WTC11 (cell line): ENCODE measurements at regions not wholly inside any gene's neighbourhood (a gene's known extent, or its start where the extent isn't known, plus 50 kb on each side); places are given as distances from the start of the nearest gene placed in this dataset.

Source experiments
- ATAC-seq: fragments of 200-7000 bp; cut with Tn5 transposase; 2 replicates; pipeline ENCODE4 v1.10.0; 2021; ENCODE audit warnings: mild to moderate bottlenecking, moderate library complexity
- CTCF ChIA-PET: fragments of 300-600 bp; sonication (Branson Sonifier 250); formaldehyde crosslinking; loops from one replicate; lab custom pipeline; 2021; ENCODE audit warnings: antibody characterized with exemption; lab: Charles Lee
- POLR2A ChIA-PET: fragments of 350-600 bp; sonication (Branson Sonifier 250); formaldehyde crosslinking; loops from one replicate; lab custom pipeline; 2021; ENCODE audit warnings: antibody characterized with exemption; lab: Charles Lee
- DNase-seq: peaks from one replicate; pipeline ENCODE4 v3.0.0; 2021; ENCODE audit warnings: low spot score
- H3K27ac Mint-ChIP-seq: 2 replicates; pipeline ENCODE4 v1.8.0; 2021; ENCODE audit warnings: mixed read lengths
- H3K27me3 Mint-ChIP-seq: 2 replicates; pipeline ENCODE4 v1.8.0; 2021; ENCODE audit warnings: low read depth, mild to moderate bottlenecking, moderate library complexity, mixed read lengths
- H3K36me3 Mint-ChIP-seq: 2 replicates; pipeline ENCODE4 v1.8.0; 2021; ENCODE audit warnings: mixed read lengths
- H3K4me1 Mint-ChIP-seq: 2 replicates; pipeline ENCODE4 v1.8.0; 2022; ENCODE audit warnings: mixed read lengths
- H3K4me3 Mint-ChIP-seq: 2 replicates; pipeline ENCODE4 v1.8.0; 2021; ENCODE audit warnings: mild to moderate bottlenecking, moderate library complexity, mixed read lengths
- H3K9me3 Mint-ChIP-seq: 2 replicates; pipeline ENCODE4 v1.8.0; 2021; ENCODE audit warnings: mixed read lengths
- CREB1 ChIP-seq: sonication (generic); formaldehyde crosslinking; IDR thresholded peaks from 2 replicates; pipeline ENCODE4 v1.8.0; 2023; ENCODE audit warnings: mild to moderate bottlenecking, missing genetic modification reagents
- EMX1 ChIP-seq: fragments of 250-450 bp; sonication (Bioruptor Pico); IDR thresholded peaks from 2 replicates; pipeline ENCODE4 v1.8.0; 2021; ENCODE audit warnings: mild to moderate bottlenecking
- ESRRA ChIP-seq: sonication (generic); formaldehyde crosslinking; IDR thresholded peaks from 2 replicates; pipeline ENCODE4 v1.8.1; 2022; ENCODE audit warnings: mild to moderate bottlenecking, missing genetic modification reagents, borderline replicate concordance
- ETV6 ChIP-seq: sonication (generic); formaldehyde crosslinking; IDR thresholded peaks from 2 replicates; pipeline ENCODE4 v1.8.1; 2022; ENCODE audit warnings: mild to moderate bottlenecking, missing genetic modification reagents
- FOXP1 ChIP-seq: sonication (generic); formaldehyde crosslinking; IDR thresholded peaks from 2 replicates; pipeline ENCODE4 v1.8.0; 2022; ENCODE audit warnings: missing genetic modification reagents, mild to moderate bottlenecking, moderate library complexity, borderline replicate concordance
- GABPB1 ChIP-seq: sonication (generic); formaldehyde crosslinking; IDR thresholded peaks from 2 replicates; pipeline ENCODE4 v1.8.1; 2023; ENCODE audit warnings: mild to moderate bottlenecking, missing genetic modification reagents
- GTF2I ChIP-seq: fragments of 250-450 bp; sonication (Bioruptor Pico); conservative IDR thresholded peaks from 2 replicates; pipeline ENCODE4 v1.4.0; 2021; ENCODE audit warnings: mild to moderate bottlenecking
- MYBL2 ChIP-seq: sonication (generic); formaldehyde crosslinking; IDR thresholded peaks from 2 replicates; pipeline ENCODE4 v1.8.1; 2023; ENCODE audit warnings: mild to moderate bottlenecking, moderate library complexity, missing genetic modification reagents
- NFATC4 ChIP-seq: fragments of 250-450 bp; sonication (Bioruptor Pico); IDR thresholded peaks from 2 replicates; pipeline ENCODE4 v1.9.0; 2021; ENCODE audit warnings: mild to moderate bottlenecking
- NFE2L1 ChIP-seq: sonication (generic); formaldehyde crosslinking; IDR thresholded peaks from 2 replicates; pipeline ENCODE4 v1.8.1; 2023; ENCODE audit warnings: missing genetic modification reagents
- NR1H2 ChIP-seq: sonication (generic); formaldehyde crosslinking; IDR thresholded peaks from 2 replicates; pipeline ENCODE4 v1.9.0; 2021; ENCODE audit warnings: mild to moderate bottlenecking, moderate library complexity, missing genetic modification reagents
- PRRX2 ChIP-seq: fragments of 250-450 bp; sonication (Bioruptor Pico); IDR thresholded peaks from 2 replicates; pipeline ENCODE4 v1.8.0; 2021; ENCODE audit warnings: mild to moderate bottlenecking
- SP1 ChIP-seq: sonication (generic); formaldehyde crosslinking; conservative IDR thresholded peaks from 2 replicates; pipeline ENCODE4 v1.8.1; 2022; ENCODE audit warnings: missing genetic modification reagents
- TCF7 ChIP-seq: sonication (generic); formaldehyde crosslinking; IDR thresholded peaks from 2 replicates; pipeline ENCODE4 v1.8.0; 2022; ENCODE audit warnings: mild to moderate bottlenecking, low read depth, missing genetic modification reagents, moderate library complexity
- ZBTB21 ChIP-seq: sonication (generic); formaldehyde crosslinking; IDR thresholded peaks from 2 replicates; pipeline ENCODE4 v1.8.1; 2023; ENCODE audit warnings: mild to moderate bottlenecking, missing genetic modification reagents, borderline replicate concordance
- ZNF138 ChIP-seq: sonication (generic); formaldehyde crosslinking; conservative IDR thresholded peaks from 2 replicates; pipeline ENCODE4 v1.8.1; 2022; ENCODE audit warnings: mild to moderate bottlenecking, moderate library complexity, missing genetic modification reagents
- ZNF423 ChIP-seq: fragments of 250-450 bp; sonication (Bioruptor Pico); IDR thresholded peaks from 2 replicates; pipeline ENCODE4 v2.1.2; 2022; ENCODE audit warnings: mild to moderate bottlenecking, moderate library complexity
- ZNF671 ChIP-seq: fragments of 250-450 bp; sonication (Bioruptor Pico); IDR thresholded peaks from 2 replicates; pipeline ENCODE4 v1.8.0; 2021; ENCODE audit warnings: mild to moderate bottlenecking
- TF ChIP-seq, protein P1 (sequence below): fragments of 250-450 bp; sonication (Bioruptor Pico); IDR thresholded peaks from 2 replicates; pipeline ENCODE4 v1.8.0; 2021; ENCODE audit warnings: mild to moderate bottlenecking
- TF ChIP-seq, protein P2 (sequence below): fragments of 250-450 bp; sonication (Bioruptor Pico); conservative IDR thresholded peaks from 2 replicates; pipeline ENCODE4 v1.9.0; 2021; ENCODE audit warnings: mild to moderate bottlenecking
- TF ChIP-seq, protein P3 (sequence below): sonication (generic); formaldehyde crosslinking; IDR thresholded peaks from 2 replicates; pipeline ENCODE4 v1.8.0; 2023; ENCODE audit warnings: missing genetic modification reagents
- TF ChIP-seq, protein P4 (sequence below): sonication (generic); formaldehyde crosslinking; IDR thresholded peaks from 2 replicates; pipeline ENCODE4 v1.8.1; 2022; ENCODE audit warnings: mild to moderate bottlenecking, moderate library complexity, missing genetic modification reagents
- TF ChIP-seq, protein P5 (sequence below): sonication (generic); formaldehyde crosslinking; IDR thresholded peaks from 2 replicates; pipeline ENCODE4 v1.8.0; 2022; ENCODE audit warnings: mild to moderate bottlenecking, missing genetic modification reagents
- TF ChIP-seq, protein P6 (sequence below): fragments of 250-450 bp; sonication (Bioruptor Pico); IDR thresholded peaks from 2 replicates; pipeline ENCODE4 v1.9.0; 2021; ENCODE audit warnings: mild to moderate bottlenecking
- TF ChIP-seq, protein P7 (sequence below): sonication (generic); formaldehyde crosslinking; IDR thresholded peaks from 2 replicates; pipeline ENCODE4 v1.8.1; 2023; ENCODE audit warnings: mild to moderate bottlenecking, missing genetic modification reagents, moderate library complexity

DNA sequence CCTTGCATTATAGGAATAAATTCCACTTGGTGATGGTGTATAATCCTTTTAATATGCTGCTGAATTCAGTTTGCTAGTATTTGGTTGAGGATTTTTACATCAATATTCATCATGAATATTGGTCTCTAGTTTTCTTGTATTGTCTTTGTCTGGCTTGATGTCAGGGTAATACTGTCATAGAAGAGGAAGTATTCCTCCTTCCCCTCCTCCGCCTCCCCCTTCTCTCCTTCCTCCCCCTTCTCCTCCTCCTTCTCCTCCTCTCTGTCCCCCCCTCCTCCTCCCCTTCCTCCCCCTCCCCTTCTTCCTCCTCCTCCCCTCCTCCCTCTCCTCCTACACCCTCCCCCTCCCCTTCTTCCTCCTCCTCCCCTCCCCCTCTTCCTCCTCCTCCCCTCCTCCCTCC, 65.8 kb downstream of the RGS12 start:
- POLR2A ChIA-PET: no interaction called here
- no peaks in the 10 kb centered on the region for H3K4me1 Mint-ChIP-seq

DNA sequence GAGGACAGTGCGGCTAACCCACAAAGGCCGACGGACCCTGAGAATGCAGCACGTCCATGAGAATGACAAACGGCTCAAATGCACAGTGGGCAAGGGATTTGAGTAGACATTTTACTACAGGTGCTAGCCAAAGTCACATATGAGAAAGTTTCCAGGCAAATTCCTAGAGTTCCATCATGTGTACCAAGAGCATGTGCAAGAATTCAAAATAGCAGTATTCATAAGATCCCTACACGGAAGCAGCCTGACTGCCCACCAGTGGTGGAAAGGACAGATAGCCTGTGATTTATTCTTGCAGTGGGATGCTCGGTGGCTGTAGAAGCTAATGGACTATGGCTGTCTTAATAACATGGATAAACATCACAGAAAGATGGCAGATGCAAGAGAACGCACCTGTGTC, 68.0 kb downstream of the RGS12 start:
- CTCF ChIA-PET: no interaction called here
- H3K36me3 Mint-ChIP-seq: no peaks in the 10 kb centered on the region
- ATAC-seq (no peak), DNase-seq (no peak)
- POLR2A ChIA-PET: no interaction called here
- no peaks in the 10 kb centered on the region for H3K9me3 Mint-ChIP-seq
- H3K27ac Mint-ChIP-seq: no peak overlapping the region
- no peak overlapping the region for H3K4me3 Mint-ChIP-seq
- H3K27me3 Mint-ChIP-seq: no peaks in the 10 kb centered on the region; the same call in 1 of the 2 replicates
- TF ChIP-seq FOXP1 (CRISPR knock-in tag): no peak
- TF ChIP-seq, protein P1, sequence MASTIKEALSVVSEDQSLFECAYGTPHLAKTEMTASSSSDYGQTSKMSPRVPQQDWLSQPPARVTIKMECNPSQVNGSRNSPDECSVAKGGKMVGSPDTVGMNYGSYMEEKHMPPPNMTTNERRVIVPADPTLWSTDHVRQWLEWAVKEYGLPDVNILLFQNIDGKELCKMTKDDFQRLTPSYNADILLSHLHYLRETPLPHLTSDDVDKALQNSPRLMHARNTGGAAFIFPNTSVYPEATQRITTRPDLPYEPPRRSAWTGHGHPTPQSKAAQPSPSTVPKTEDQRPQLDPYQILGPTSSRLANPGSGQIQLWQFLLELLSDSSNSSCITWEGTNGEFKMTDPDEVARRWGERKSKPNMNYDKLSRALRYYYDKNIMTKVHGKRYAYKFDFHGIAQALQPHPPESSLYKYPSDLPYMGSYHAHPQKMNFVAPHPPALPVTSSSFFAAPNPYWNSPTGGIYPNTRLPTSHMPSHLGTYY (CRISPR knock-in tag): no peak
- TF ChIP-seq ESRRA: no peak
- TF ChIP-seq PRRX2: no peak
- no peak for TF ChIP-seq ETV6 (CRISPR knock-in tag)
- TF ChIP-seq, protein P2, sequence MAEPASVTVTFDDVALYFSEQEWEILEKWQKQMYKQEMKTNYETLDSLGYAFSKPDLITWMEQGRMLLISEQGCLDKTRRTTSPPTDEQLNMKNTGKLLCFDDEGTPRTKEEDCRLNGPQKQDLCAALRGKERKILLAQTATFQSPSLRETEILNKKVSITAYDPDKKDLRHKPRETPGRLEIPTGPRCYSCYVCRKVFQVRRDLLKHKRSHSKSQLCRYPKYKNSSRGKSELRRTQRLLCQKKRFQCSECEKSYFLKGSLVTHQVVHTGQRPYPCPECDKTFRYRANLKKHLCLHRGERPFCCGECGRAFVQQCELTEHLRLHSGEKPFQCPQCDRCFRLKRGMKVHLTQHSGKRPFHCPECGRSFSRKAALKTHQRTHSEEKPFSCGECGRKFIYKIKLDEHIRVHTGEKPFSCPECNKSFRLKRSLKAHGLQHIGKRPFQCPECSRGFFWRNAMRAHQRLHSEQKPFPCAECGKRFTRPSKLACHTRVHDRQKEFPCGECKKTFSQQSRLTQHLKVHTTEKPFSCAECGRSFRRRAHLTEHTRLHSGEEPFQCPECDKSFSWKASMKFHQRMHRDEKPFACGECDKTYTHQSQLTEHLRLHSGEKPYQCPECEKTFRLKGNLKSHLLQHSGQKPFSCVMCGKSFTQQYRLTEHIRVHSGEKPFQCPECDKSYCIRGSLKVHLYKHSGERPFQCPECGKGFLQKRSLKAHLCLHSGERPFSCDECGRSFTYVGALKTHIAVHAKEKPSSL (CRISPR knock-in tag): no peak
- TF ChIP-seq, protein P3, sequence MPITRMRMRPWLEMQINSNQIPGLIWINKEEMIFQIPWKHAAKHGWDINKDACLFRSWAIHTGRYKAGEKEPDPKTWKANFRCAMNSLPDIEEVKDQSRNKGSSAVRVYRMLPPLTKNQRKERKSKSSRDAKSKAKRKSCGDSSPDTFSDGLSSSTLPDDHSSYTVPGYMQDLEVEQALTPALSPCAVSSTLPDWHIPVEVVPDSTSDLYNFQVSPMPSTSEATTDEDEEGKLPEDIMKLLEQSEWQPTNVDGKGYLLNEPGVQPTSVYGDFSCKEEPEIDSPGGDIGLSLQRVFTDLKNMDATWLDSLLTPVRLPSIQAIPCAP: no peak
- TF ChIP-seq NFATC4 (CRISPR knock-in tag): no peak
- TF ChIP-seq NFE2L1 (CRISPR knock-in tag): no peak
- TF ChIP-seq ZNF138 (CRISPR knock-in tag): no peak
- TF ChIP-seq, protein P4, sequence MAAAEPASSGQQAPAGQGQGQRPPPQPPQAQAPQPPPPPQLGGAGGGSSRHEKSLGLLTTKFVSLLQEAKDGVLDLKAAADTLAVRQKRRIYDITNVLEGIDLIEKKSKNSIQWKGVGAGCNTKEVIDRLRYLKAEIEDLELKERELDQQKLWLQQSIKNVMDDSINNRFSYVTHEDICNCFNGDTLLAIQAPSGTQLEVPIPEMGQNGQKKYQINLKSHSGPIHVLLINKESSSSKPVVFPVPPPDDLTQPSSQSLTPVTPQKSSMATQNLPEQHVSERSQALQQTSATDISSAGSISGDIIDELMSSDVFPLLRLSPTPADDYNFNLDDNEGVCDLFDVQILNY (CRISPR knock-in tag): no peak
- TF ChIP-seq GTF2I (CRISPR knock-in tag): no peak
- no peak for TF ChIP-seq EMX1
- TF ChIP-seq SP1 (CRISPR knock-in tag): no peak
- TF ChIP-seq NR1H2 (CRISPR knock-in tag): no peak
- TF ChIP-seq, protein P5, sequence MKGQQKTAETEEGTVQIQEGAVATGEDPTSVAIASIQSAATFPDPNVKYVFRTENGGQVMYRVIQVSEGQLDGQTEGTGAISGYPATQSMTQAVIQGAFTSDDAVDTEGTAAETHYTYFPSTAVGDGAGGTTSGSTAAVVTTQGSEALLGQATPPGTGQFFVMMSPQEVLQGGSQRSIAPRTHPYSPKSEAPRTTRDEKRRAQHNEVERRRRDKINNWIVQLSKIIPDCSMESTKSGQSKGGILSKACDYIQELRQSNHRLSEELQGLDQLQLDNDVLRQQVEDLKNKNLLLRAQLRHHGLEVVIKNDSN (CRISPR knock-in tag): no peak
- H3K4me1 Mint-ChIP-seq: no peaks in the 10 kb centered on the region

More for the DNA sequence above, 65.8 kb downstream of the RGS12 start:
- no peak for TF ChIP-seq GABPB1 (CRISPR knock-in tag)
- TF ChIP-seq ZBTB21 (CRISPR knock-in tag): no peak
- no peak for TF ChIP-seq MYBL2 (CRISPR knock-in tag)
- TF ChIP-seq TCF7: no peak
- TF ChIP-seq CREB1 (CRISPR knock-in tag): no peak
- TF ChIP-seq ZNF423 (CRISPR knock-in tag): no peak
- TF ChIP-seq ZNF671 (CRISPR knock-in tag): no peak
- TF ChIP-seq, protein P6, sequence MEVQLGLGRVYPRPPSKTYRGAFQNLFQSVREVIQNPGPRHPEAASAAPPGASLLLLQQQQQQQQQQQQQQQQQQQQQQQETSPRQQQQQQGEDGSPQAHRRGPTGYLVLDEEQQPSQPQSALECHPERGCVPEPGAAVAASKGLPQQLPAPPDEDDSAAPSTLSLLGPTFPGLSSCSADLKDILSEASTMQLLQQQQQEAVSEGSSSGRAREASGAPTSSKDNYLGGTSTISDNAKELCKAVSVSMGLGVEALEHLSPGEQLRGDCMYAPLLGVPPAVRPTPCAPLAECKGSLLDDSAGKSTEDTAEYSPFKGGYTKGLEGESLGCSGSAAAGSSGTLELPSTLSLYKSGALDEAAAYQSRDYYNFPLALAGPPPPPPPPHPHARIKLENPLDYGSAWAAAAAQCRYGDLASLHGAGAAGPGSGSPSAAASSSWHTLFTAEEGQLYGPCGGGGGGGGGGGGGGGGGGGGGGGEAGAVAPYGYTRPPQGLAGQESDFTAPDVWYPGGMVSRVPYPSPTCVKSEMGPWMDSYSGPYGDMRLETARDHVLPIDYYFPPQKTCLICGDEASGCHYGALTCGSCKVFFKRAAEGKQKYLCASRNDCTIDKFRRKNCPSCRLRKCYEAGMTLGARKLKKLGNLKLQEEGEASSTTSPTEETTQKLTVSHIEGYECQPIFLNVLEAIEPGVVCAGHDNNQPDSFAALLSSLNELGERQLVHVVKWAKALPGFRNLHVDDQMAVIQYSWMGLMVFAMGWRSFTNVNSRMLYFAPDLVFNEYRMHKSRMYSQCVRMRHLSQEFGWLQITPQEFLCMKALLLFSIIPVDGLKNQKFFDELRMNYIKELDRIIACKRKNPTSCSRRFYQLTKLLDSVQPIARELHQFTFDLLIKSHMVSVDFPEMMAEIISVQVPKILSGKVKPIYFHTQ (CRISPR knock-in tag): no peak
- TF ChIP-seq, protein P7, sequence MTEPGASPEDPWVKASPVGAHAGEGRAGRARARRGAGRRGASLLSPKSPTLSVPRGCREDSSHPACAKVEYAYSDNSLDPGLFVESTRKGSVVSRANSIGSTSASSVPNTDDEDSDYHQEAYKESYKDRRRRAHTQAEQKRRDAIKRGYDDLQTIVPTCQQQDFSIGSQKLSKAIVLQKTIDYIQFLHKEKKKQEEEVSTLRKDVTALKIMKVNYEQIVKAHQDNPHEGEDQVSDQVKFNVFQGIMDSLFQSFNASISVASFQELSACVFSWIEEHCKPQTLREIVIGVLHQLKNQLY (CRISPR knock-in tag): no peak
- TF ChIP-seq, all 79 proteins: peak for 0
- no peak overlapping the region for H3K4me3 Mint-ChIP-seq
- ATAC-seq (no peak), DNase-seq (no peak)
- H3K27me3 Mint-ChIP-seq: no peaks in the 10 kb centered on the region; the same call in 1 of the 2 replicates
- no peak overlapping the region for H3K27ac Mint-ChIP-seq
- H3K9me3 Mint-ChIP-seq: no peaks in the 10 kb centered on the region
- no peaks in the 10 kb centered on the region for H3K36me3 Mint-ChIP-seq
- CTCF ChIA-PET: interaction anchor here (1.0 to 1.5 kb wide), 2 partner anchors 76 to 122 kb away, joined by 3 to 4 read pairs; no protein-coding TSS in a partner anchor
